ENCODE measurements at regions not wholly inside any gene's neighbourhood (a gene's known extent, or its start where the extent isn't known, plus 50 kb on each side); places are given as distances from the start of the nearest gene placed in this dataset.

DNA sequence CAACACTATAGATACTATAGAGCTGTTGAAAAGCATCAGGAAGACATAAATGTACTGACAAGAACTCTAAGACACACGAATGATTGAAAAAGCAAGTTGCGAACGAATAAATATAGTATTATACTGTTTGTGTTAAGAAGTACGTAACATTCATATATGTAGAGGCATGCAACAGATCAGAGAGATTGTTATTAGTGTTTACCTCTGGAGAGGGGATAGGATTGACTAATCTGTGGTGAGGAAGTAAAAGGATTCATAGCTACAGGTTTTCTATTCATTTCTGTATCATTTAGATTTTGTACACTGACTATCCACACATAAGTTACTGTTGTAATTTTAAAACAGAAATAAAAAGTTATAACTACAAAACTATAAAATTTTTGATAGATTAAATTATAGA lies 147.6 kb upstream of the SV2C start:
- Mint-ChIP-seq H3K36me3 (no peaks in the 10 kb centered on the region), H3K4me3 (no peak overlapping the region), H3K9me3 (no peaks in the 10 kb centered on the region), H3K27ac (no peak overlapping the region), H3K4me1 (no peaks in the 10 kb centered on the region), H3K27me3 (ENCODE audit: low read depth in 3 of 3) (peaks cover 1 to 2% (median 2%) of the 10 kb centered on the region in 3 donors)
- H3K4me2 ChIP-seq (replicated peaks; ENCODE audit: extremely low read depth, low read length, poor library complexity, severe bottlenecking) = no peak overlapping the region
- no peaks in the 10 kb centered on the region for H3K9me3 ChIP-seq (replicated peaks in 1 of 2; ENCODE audit: control insufficient read depth in 1 of 2, insufficient read depth in 1 of 2, low read length in 2 of 2)
- WGBS (ENCODE audit: insufficient coverage) = no CpG with 5 or more reads among the region's 4 CpGs
- H3K27me3 ChIP-seq (ENCODE audit: control insufficient read depth in 2 of 2, insufficient read depth in 2 of 2, low read length in 2 of 2) = no peaks in the 10 kb centered on the region
- H3K27ac ChIP-seq (ENCODE audit: low read depth in 1 of 2, low read length in 2 of 2) = no peak overlapping the region
- H4K20me1 ChIP-seq (ENCODE audit: insufficient read depth, low read length) = no peaks in the 10 kb centered on the region
- intact Hi-C loops (cut with micrococcal nuclease) = no loop called here
- no peaks in the 10 kb centered on the region for H3K4me1 ChIP-seq (ENCODE audit: control insufficient read depth in 1 of 2, insufficient read depth in 2 of 2, low read length in 2 of 2)
- TF ChIP-seq, protein P1, sequence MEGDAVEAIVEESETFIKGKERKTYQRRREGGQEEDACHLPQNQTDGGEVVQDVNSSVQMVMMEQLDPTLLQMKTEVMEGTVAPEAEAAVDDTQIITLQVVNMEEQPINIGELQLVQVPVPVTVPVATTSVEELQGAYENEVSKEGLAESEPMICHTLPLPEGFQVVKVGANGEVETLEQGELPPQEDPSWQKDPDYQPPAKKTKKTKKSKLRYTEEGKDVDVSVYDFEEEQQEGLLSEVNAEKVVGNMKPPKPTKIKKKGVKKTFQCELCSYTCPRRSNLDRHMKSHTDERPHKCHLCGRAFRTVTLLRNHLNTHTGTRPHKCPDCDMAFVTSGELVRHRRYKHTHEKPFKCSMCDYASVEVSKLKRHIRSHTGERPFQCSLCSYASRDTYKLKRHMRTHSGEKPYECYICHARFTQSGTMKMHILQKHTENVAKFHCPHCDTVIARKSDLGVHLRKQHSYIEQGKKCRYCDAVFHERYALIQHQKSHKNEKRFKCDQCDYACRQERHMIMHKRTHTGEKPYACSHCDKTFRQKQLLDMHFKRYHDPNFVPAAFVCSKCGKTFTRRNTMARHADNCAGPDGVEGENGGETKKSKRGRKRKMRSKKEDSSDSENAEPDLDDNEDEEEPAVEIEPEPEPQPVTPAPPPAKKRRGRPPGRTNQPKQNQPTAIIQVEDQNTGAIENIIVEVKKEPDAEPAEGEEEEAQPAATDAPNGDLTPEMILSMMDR (IDR thresholded peaks at IDR 0.05) = no peak
- H3K9ac ChIP-seq (ENCODE audit: insufficient read depth, low read length, poor library complexity, severe bottlenecking) = no peak overlapping the region
- H3K79me2 ChIP-seq (ENCODE audit: insufficient read depth, low read length) = no peaks in the 10 kb centered on the region
- no peak for DNase-seq
- H3K36me3 ChIP-seq (replicated peaks in 1 of 2; ENCODE audit: control insufficient read depth in 1 of 2, insufficient read depth in 2 of 2, low read length in 2 of 2) = no peaks in the 10 kb centered on the region
- H2AFZ ChIP-seq (ENCODE audit: insufficient read depth, low read depth, low read length, poor library complexity, severe bottlenecking) = no peak overlapping the region
- H3K4me3 ChIP-seq (replicated peaks in 1 of 3; ENCODE audit: low read depth in 2 of 3, low read length in 3 of 3) = no peak overlapping the region

DNA sequence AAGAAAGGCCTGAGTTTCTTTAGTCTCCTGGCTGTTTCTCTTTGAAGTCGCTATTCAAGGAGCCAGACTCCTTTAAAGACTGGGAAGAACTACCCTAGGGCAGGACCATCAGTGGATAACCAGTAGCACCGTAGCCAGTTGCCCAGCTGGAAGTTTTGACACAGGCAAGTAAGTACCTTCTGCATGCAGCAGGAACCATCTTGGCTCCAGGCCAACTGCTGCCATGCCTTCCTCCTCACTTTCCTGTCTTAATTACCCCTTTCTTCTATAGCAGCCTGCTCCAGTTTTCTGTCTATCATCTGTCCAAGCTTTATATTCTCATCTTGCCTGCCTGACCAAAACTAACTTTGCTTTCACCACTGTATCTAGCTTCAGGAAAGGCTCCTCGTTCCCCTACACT lies 149.7 kb upstream of the SV2C start:
- 31% methylated on average over 3 of the region's 3 CpGs for WGBS (ENCODE audit: insufficient coverage)

More for the DNA sequence above, 149.7 kb upstream of the SV2C start:
- Mint-ChIP-seq H3K27ac (no peak overlapping the region), H3K27me3 (ENCODE audit: low read depth in 3 of 3) (peaks cover 3 to 9% (median 4%) of the 10 kb centered on the region in 3 donors), H3K36me3 (no peaks in the 10 kb centered on the region), H3K4me3 (no peak overlapping the region), H3K9me3 (peaks cover 0 to 2% (median 0%) of the 10 kb centered on the region in 7 donors), H3K4me1 (no peaks in the 10 kb centered on the region)
- DNase-seq = no peak
- intact Hi-C loops (cut with micrococcal nuclease) = no loop called here
- no peaks in the 10 kb centered on the region for H3K4me1 ChIP-seq (ENCODE audit: control insufficient read depth in 1 of 2, insufficient read depth in 2 of 2, low read length in 2 of 2)
- no peaks in the 10 kb centered on the region for H3K27me3 ChIP-seq (ENCODE audit: control insufficient read depth in 2 of 2, insufficient read depth in 2 of 2, low read length in 2 of 2)
- no peak overlapping the region for H2AFZ ChIP-seq (ENCODE audit: insufficient read depth, low read depth, low read length, poor library complexity, severe bottlenecking)
- H3K9me3 ChIP-seq (replicated peaks in 1 of 2; ENCODE audit: control insufficient read depth in 1 of 2, insufficient read depth in 1 of 2, low read length in 2 of 2) = no peaks in the 10 kb centered on the region
- no peaks in the 10 kb centered on the region for H3K79me2 ChIP-seq (ENCODE audit: insufficient read depth, low read length)
- TF ChIP-seq, protein P1 (IDR thresholded peaks at IDR 0.05) = no peak
- no peak overlapping the region for H3K4me3 ChIP-seq (replicated peaks in 1 of 3; ENCODE audit: low read depth in 2 of 3, low read length in 3 of 3)
- no peak overlapping the region for H3K27ac ChIP-seq (ENCODE audit: low read depth in 1 of 2, low read length in 2 of 2)
- H4K20me1 ChIP-seq (ENCODE audit: insufficient read depth, low read length) = no peaks in the 10 kb centered on the region
- H3K9ac ChIP-seq (ENCODE audit: insufficient read depth, low read length, poor library complexity, severe bottlenecking) = no peak overlapping the region
- no peak overlapping the region for H3K4me2 ChIP-seq (replicated peaks; ENCODE audit: extremely low read depth, low read length, poor library complexity, severe bottlenecking)
- H3K36me3 ChIP-seq (replicated peaks in 1 of 2; ENCODE audit: control insufficient read depth in 1 of 2, insufficient read depth in 2 of 2, low read length in 2 of 2) = no peaks in the 10 kb centered on the region
